Transverse colon (tissue), 3 donors: ENCODE measurements at regions not wholly inside any gene's neighbourhood (a gene's known extent, or its start where the extent isn't known, plus 50 kb on each side); places are given as distances from the start of the nearest gene placed in this dataset.

ENCODE experiments used
- EP300 ChIP-seq: sonication (generic); formaldehyde crosslinking; IDR thresholded peaks from one replicate; pipeline ENCODE4 v1.6.1; 2017; ENCODE audit warnings: antibody characterized with exemption, low read depth
- POLR2A ChIP-seq: fragments of 450-650 bp; IDR thresholded peaks from one replicate; pipeline ENCODE4 v1.6.1; 2016; ENCODE audit warnings: antibody characterized with exemption, mild to moderate bottlenecking, moderate library complexity
- TF ChIP-seq, protein P1 (sequence below), 5 experiments: fragments of 200-600 bp in 3 of 5; fragments of 450-650 bp in 2 of 5; sonication (generic) in 3 of 5; IDR thresholded peaks; 1 replicate in 2 of 5; 2 replicates in 3 of 5; pipeline ENCODE4 v1.5.1; 2016 to 2017; ENCODE audit warnings: antibody characterized with exemption in 5 of 5, inconsistent platforms in 3 of 5, mild to moderate bottlenecking in 2 of 5, moderate library complexity in 1 of 5

GRCh38 chr6:79808921-79809320 lies 138.4 kb downstream of the ELOVL4 start:
- TF ChIP-seq, protein P1, sequence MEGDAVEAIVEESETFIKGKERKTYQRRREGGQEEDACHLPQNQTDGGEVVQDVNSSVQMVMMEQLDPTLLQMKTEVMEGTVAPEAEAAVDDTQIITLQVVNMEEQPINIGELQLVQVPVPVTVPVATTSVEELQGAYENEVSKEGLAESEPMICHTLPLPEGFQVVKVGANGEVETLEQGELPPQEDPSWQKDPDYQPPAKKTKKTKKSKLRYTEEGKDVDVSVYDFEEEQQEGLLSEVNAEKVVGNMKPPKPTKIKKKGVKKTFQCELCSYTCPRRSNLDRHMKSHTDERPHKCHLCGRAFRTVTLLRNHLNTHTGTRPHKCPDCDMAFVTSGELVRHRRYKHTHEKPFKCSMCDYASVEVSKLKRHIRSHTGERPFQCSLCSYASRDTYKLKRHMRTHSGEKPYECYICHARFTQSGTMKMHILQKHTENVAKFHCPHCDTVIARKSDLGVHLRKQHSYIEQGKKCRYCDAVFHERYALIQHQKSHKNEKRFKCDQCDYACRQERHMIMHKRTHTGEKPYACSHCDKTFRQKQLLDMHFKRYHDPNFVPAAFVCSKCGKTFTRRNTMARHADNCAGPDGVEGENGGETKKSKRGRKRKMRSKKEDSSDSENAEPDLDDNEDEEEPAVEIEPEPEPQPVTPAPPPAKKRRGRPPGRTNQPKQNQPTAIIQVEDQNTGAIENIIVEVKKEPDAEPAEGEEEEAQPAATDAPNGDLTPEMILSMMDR (IDR thresholded peaks at IDR 0.05), result no peak
- TF ChIP-seq EP300 (no peak), POLR2A (no peak)
